Thoracic aorta (tissue), 2 donors: ENCODE measurements at regions not wholly inside any gene's neighbourhood (a gene's known extent, or its start where the extent isn't known, plus 50 kb on each side); places are given as distances from the start of the nearest gene placed in this dataset.

ENCODE experiments used
- ATAC-seq: fragments of 150-250 bp; one replicate; pipeline ENCODE4 v1.8.0; 2017; ENCODE audit warnings: low read depth; ENCODE audit not compliant: insufficient number of reproducible peaks, low FRiP score
- DNase-seq: peaks from one replicate; pipeline ENCODE4 v3.0.0-alpha.2; 2020; ENCODE audit warnings: low spot score
- H3K27ac ChIP-seq, 2 donors: fragments of 200-600 bp; sonication (generic); 1 replicate in 1 of 2; 2 replicates in 1 of 2; pipeline ENCODE4 v1.5.1; 2016; ENCODE audit warnings: mild to moderate bottlenecking in 2 of 2, moderate library complexity in 2 of 2
- H3K27me3 ChIP-seq: fragments of 200-600 bp; sonication (generic); replicated peaks from 2 replicates; pipeline ENCODE4 v1.6.0; 2016; ENCODE audit warnings: mild to moderate bottlenecking; ENCODE audit not compliant: insufficient read depth
- H3K36me3 ChIP-seq: fragments of 200-600 bp; sonication (generic); one replicate; pipeline ENCODE4 v1.5.1; 2016
- H3K4me1 ChIP-seq, 2 donors: fragments of 200-600 bp; sonication (generic); 1 replicate in 1 of 2; 2 replicates in 1 of 2; pipeline versions ENCODE4 v1.5.1 to v1.6.0; 2016; ENCODE audit warnings: low read depth in 2 of 2, mild to moderate bottlenecking in 1 of 2; ENCODE audit not compliant: control insufficient read depth in 1 of 2
- H3K4me3 ChIP-seq: fragments of 200-600 bp; sonication (generic); 2 replicates; pipeline ENCODE4 v1.5.1; 2016; ENCODE audit warnings: mild to moderate bottlenecking
- H3K9me3 ChIP-seq: fragments of 200-600 bp; sonication (generic); 2 replicates; pipeline ENCODE4 v1.5.1; 2016
- TF ChIP-seq, protein P1 (sequence below): fragments of 200-600 bp; sonication (generic); IDR thresholded peaks from one replicate; pipeline ENCODE4 v1.5.1; 2019; ENCODE audit warnings: antibody characterized with exemption

GRCh38 chr18:29879763-29880162 is 1162.8 kb downstream of the DSC3 start:
- DNase-seq, result no peak
- no peaks in the 10 kb centered on the region for H3K36me3 ChIP-seq
- ATAC-seq, result no peak
- no peaks in the 10 kb centered on the region for H3K9me3 ChIP-seq
- no peak overlapping the region for H3K4me3 ChIP-seq
- no peak overlapping the region for H3K27ac ChIP-seq
- TF ChIP-seq, protein P1, sequence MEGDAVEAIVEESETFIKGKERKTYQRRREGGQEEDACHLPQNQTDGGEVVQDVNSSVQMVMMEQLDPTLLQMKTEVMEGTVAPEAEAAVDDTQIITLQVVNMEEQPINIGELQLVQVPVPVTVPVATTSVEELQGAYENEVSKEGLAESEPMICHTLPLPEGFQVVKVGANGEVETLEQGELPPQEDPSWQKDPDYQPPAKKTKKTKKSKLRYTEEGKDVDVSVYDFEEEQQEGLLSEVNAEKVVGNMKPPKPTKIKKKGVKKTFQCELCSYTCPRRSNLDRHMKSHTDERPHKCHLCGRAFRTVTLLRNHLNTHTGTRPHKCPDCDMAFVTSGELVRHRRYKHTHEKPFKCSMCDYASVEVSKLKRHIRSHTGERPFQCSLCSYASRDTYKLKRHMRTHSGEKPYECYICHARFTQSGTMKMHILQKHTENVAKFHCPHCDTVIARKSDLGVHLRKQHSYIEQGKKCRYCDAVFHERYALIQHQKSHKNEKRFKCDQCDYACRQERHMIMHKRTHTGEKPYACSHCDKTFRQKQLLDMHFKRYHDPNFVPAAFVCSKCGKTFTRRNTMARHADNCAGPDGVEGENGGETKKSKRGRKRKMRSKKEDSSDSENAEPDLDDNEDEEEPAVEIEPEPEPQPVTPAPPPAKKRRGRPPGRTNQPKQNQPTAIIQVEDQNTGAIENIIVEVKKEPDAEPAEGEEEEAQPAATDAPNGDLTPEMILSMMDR, result no peak
- no peaks in the 10 kb centered on the region for H3K4me1 ChIP-seq
- H3K27me3 ChIP-seq, result no peaks in the 10 kb centered on the region

DNA sequence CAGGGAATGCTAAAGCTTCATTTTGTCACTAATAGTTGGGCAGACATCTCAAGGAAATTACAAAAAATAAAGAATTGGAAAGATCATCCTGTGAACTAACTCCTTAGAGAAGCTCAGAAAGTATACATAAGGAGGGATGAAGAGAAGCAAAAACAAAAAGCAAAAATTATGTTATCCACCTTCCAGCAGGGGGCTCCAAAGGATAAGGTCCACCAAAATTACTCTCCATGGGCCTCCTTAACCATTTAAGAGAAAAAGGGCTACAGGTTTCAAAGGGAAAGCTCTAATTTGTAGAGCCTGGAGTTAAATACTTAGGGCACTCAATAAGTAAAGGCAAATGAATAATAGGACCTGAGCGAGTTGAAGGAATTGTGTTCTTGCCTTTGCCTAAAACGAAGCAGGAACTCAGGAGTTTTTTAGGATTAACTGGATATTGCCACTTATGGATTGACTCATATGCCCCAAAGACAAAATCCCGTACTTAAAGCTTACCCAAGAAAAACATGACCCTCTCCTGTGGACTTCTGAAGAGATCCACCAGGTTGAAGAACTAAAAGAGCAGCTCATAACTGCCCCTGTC is 1167.9 kb downstream of the DSC3 start:
- no peak for DNase-seq
- H3K4me3 ChIP-seq, result no peak overlapping the region
- no peaks in the 10 kb centered on the region for H3K27me3 ChIP-seq
- H3K9me3 ChIP-seq, result no peaks in the 10 kb centered on the region
- no peak for ATAC-seq
- TF ChIP-seq, protein P1, result no peak
- H3K36me3 ChIP-seq, result no peaks in the 10 kb centered on the region
- no peak overlapping the region for H3K27ac ChIP-seq
- H3K4me1 ChIP-seq, result no peaks in the 10 kb centered on the region

- DNase-seq (no peak), ATAC-seq (no peak)
- H3K9me3 ChIP-seq, result no peaks in the 10 kb centered on the region
- TF ChIP-seq, protein P1, result no peak
- no peak overlapping the region for H3K4me3 ChIP-seq
- no peaks in the 10 kb centered on the region for H3K4me1 ChIP-seq
- no peak overlapping the region for H3K27ac ChIP-seq
- no peaks in the 10 kb centered on the region for H3K27me3 ChIP-seq
- H3K36me3 ChIP-seq, result no peaks in the 10 kb centered on the region
Observed at GRCh38 chr18:29873211-29873610, 1169.3 kb downstream of the DSC3 start.

DNA sequence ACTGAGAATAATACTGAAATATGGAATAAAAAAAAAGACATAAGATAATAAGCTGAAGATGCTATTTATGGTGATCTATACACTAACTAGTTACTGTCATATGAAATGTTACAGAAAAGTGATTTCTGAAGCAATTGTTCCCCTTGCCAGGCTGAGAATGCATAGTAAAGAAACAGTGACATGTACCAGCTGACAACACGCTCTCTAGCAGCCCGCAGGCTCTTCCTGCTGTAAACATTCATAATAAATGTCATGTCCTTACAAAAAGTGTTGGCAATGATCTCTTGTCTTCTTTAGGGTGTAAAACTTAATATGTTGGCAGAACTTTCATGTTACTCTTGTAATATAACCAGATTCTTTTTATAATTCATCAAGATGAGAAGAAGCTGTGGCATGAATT is 1171.3 kb downstream of the DSC3 start:
- H3K4me1 ChIP-seq, result no peaks in the 10 kb centered on the region
- DNase-seq (no peak), ATAC-seq (no peak)
- no peak overlapping the region for H3K27ac ChIP-seq
- TF ChIP-seq, protein P1, result no peak
- no peaks in the 10 kb centered on the region for H3K36me3 ChIP-seq
- H3K4me3 ChIP-seq, result no peak overlapping the region
- no peaks in the 10 kb centered on the region for H3K9me3 ChIP-seq
- no peaks in the 10 kb centered on the region for H3K27me3 ChIP-seq

DNA sequence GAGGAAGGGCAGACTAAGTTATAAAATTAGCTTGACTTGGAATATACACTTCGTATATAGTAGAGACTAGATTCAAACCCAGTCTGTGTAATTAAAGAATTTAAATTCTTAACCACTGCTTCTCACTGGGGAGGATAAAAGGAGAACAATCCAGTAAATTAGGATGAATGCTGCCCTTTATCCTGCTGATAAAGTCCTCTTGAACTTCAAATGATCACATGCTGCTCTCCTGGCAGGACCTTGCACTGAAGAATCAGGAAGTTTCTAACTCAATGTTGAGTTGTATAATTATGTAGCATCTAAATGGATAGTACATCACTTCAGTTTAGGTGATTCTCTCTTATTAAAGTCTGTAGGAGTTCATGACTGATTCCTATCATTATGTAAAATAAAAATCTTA is 1179.7 kb downstream of the DSC3 start:
- TF ChIP-seq, protein P1, result no peak
- no peaks in the 10 kb centered on the region for H3K9me3 ChIP-seq
- H3K27me3 ChIP-seq, result no peaks in the 10 kb centered on the region
- DNase-seq (no peak), ATAC-seq (no peak)
- H3K4me3 ChIP-seq, result no peak overlapping the region
- H3K36me3 ChIP-seq, result no peaks in the 10 kb centered on the region
- no peaks in the 10 kb centered on the region for H3K4me1 ChIP-seq
- no peak overlapping the region for H3K27ac ChIP-seq
